ENCODE measurements at regions not wholly inside any gene's neighbourhood (a gene's known extent, or its start where the extent isn't known, plus 50 kb on each side); places are given as distances from the start of the nearest gene placed in this dataset.

GRCh38 chr4:147371661-147372060, 109.2 kb upstream of the EDNRA start:
- no peak overlapping the region for H3K9ac ChIP-seq (ENCODE audit: low read length)
- no peak overlapping the region for H3K4me2 ChIP-seq (ENCODE audit: low read depth, low read length, poor library complexity, severe bottlenecking)

DNA sequence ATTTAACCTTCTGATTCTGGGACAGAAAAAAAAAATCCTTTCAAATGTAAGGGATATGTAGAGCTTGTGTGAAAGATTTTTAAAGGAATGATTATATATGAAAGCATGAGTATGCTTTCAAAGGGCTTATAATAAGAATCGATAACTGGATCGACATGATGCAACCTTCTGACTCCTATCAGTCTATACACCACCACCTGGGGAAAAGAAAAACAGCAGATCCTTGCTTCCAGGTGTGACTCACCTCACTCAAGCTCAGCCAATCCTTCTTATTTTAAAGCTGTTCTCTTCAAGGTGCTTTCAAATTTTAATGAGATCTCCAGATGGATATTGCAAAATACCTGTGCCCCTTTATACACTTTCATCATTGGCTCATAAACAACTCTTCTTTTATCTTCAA, 102.1 kb upstream of the EDNRA start:
- Histone ChIP-seq H2AFZ (ENCODE audit: low read depth, low read length, severe bottlenecking) (no peak overlapping the region), H3K36me3 (ENCODE audit: low read length) (no peaks in the 10 kb centered on the region), H3K27me3 (ENCODE audit: low read length) (no peaks in the 10 kb centered on the region; the same call in 1 of the 2 replicates), H3F3A (ENCODE audit: insufficient read depth) (no peaks in the 10 kb centered on the region), H3K27ac (ENCODE audit: low read depth, low read length) (no peak overlapping the region), H3K79me2 (ENCODE audit: insufficient read depth, low read length) (no peaks in the 10 kb centered on the region), H3K9ac (ENCODE audit: low read length) (no peak overlapping the region), H4K20me1 (ENCODE audit: low read depth, low read length) (no peaks in the 10 kb centered on the region), H3K9me2 (replicated peaks; ENCODE audit: insufficient read depth, low read length) (no peaks in the 10 kb centered on the region), H3K4me3 (ENCODE audit: insufficient read depth, low read length, poor library complexity, severe bottlenecking) (no peak overlapping the region), H3K9me3 (ENCODE audit: insufficient read depth, low read length) (no peaks in the 10 kb centered on the region; the same call in 1 of the 2 replicates), H3K4me2 (ENCODE audit: low read depth, low read length, poor library complexity, severe bottlenecking) (no peak overlapping the region)
- TF ChIP-seq, protein P1, sequence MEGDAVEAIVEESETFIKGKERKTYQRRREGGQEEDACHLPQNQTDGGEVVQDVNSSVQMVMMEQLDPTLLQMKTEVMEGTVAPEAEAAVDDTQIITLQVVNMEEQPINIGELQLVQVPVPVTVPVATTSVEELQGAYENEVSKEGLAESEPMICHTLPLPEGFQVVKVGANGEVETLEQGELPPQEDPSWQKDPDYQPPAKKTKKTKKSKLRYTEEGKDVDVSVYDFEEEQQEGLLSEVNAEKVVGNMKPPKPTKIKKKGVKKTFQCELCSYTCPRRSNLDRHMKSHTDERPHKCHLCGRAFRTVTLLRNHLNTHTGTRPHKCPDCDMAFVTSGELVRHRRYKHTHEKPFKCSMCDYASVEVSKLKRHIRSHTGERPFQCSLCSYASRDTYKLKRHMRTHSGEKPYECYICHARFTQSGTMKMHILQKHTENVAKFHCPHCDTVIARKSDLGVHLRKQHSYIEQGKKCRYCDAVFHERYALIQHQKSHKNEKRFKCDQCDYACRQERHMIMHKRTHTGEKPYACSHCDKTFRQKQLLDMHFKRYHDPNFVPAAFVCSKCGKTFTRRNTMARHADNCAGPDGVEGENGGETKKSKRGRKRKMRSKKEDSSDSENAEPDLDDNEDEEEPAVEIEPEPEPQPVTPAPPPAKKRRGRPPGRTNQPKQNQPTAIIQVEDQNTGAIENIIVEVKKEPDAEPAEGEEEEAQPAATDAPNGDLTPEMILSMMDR (IDR thresholded peaks at IDR 0.05; ENCODE audit: insufficient read depth, low read length, poor library complexity, severe bottlenecking): no peak
- no peak for TF ChIP-seq EZH2phosphoT487 (conservative IDR thresholded peaks at IDR 0.05; ENCODE audit: low read length)

More at GRCh38 chr4:147371661-147372060, 109.2 kb upstream of the EDNRA start:
- Histone ChIP-seq H3F3A (ENCODE audit: insufficient read depth) (no peaks in the 10 kb centered on the region), H3K27me3 (ENCODE audit: low read length) (no peaks in the 10 kb centered on the region), H4K20me1 (ENCODE audit: low read depth, low read length) (no peaks in the 10 kb centered on the region), H3K79me2 (ENCODE audit: insufficient read depth, low read length) (no peaks in the 10 kb centered on the region), H3K9me3 (ENCODE audit: insufficient read depth, low read length) (no peaks in the 10 kb centered on the region), H3K36me3 (ENCODE audit: low read length) (no peaks in the 10 kb centered on the region), H3K9me2 (replicated peaks; ENCODE audit: insufficient read depth, low read length) (no peaks in the 10 kb centered on the region), H3K4me3 (ENCODE audit: insufficient read depth, low read length, poor library complexity, severe bottlenecking) (no peak overlapping the region), H2AFZ (ENCODE audit: low read depth, low read length, severe bottlenecking) (no peak overlapping the region), H3K27ac (ENCODE audit: low read depth, low read length) (no peak overlapping the region)
- TF ChIP-seq, protein P1 (IDR thresholded peaks at IDR 0.05; ENCODE audit: insufficient read depth, low read length, poor library complexity, severe bottlenecking): no peak
- no peak for TF ChIP-seq EZH2phosphoT487 (conservative IDR thresholded peaks at IDR 0.05; ENCODE audit: low read length)

GRCh38 chr4:147381749-147382148, 99.1 kb upstream of the EDNRA start:
- Histone ChIP-seq H3K27ac (ENCODE audit: low read depth, low read length) (no peak overlapping the region), H4K20me1 (ENCODE audit: low read depth, low read length) (no peaks in the 10 kb centered on the region), H3K9me3 (ENCODE audit: insufficient read depth, low read length) (no peaks in the 10 kb centered on the region; the same call in 1 of the 2 replicates), H2AFZ (ENCODE audit: low read depth, low read length, severe bottlenecking) (no peak overlapping the region), H3K27me3 (ENCODE audit: low read length) (no peaks in the 10 kb centered on the region; the same call in 1 of the 2 replicates), H3K36me3 (ENCODE audit: low read length) (no peaks in the 10 kb centered on the region), H3K79me2 (ENCODE audit: insufficient read depth, low read length) (no peaks in the 10 kb centered on the region), H3K9ac (ENCODE audit: low read length) (no peak overlapping the region), H3F3A (ENCODE audit: insufficient read depth) (no peaks in the 10 kb centered on the region), H3K9me2 (replicated peaks; ENCODE audit: insufficient read depth, low read length) (no peaks in the 10 kb centered on the region), H3K4me3 (ENCODE audit: insufficient read depth, low read length, poor library complexity, severe bottlenecking) (no peak overlapping the region), H3K4me2 (ENCODE audit: low read depth, low read length, poor library complexity, severe bottlenecking) (no peak overlapping the region)
- no peak for TF ChIP-seq EZH2phosphoT487 (conservative IDR thresholded peaks at IDR 0.05; ENCODE audit: low read length)

- Histone ChIP-seq H3K9ac (ENCODE audit: low read length) (no peak overlapping the region), H3K4me3 (ENCODE audit: insufficient read depth, low read length, poor library complexity, severe bottlenecking) (no peak overlapping the region), H2AFZ (ENCODE audit: low read depth, low read length, severe bottlenecking) (no peak overlapping the region), H4K20me1 (ENCODE audit: low read depth, low read length) (no peaks in the 10 kb centered on the region), H3F3A (ENCODE audit: insufficient read depth) (no peaks in the 10 kb centered on the region), H3K9me2 (replicated peaks; ENCODE audit: insufficient read depth, low read length) (no peaks in the 10 kb centered on the region), H3K27me3 (ENCODE audit: low read length) (no peaks in the 10 kb centered on the region), H3K27ac (ENCODE audit: low read depth, low read length) (no peak overlapping the region), H3K9me3 (ENCODE audit: insufficient read depth, low read length) (no peaks in the 10 kb centered on the region), H3K36me3 (ENCODE audit: low read length) (no peaks in the 10 kb centered on the region), H3K4me2 (ENCODE audit: low read depth, low read length, poor library complexity, severe bottlenecking) (no peak overlapping the region), H3K79me2 (ENCODE audit: insufficient read depth, low read length) (no peaks in the 10 kb centered on the region)
- TF ChIP-seq, protein P1 (IDR thresholded peaks at IDR 0.05; ENCODE audit: insufficient read depth, low read length, poor library complexity, severe bottlenecking): no peak
- no peak for TF ChIP-seq EZH2phosphoT487 (conservative IDR thresholded peaks at IDR 0.05; ENCODE audit: low read length)
These were observed 92.9 kb upstream of the EDNRA start for GRCh38 chr4:147388018-147388417.

All from SU-DHL-6 (cell line).